HCT116 (cell line): ENCODE measurements at regions not wholly inside any gene's neighbourhood (a gene's known extent, or its start where the extent isn't known, plus 50 kb on each side); places are given as distances from the start of the nearest gene placed in this dataset.

ENCODE experiments used
- ATAC-seq: fragments of 200-7000 bp; cut with Tn5 transposase; 2 replicates; pipeline ENCODE4 v1.9.1; 2020; ENCODE audit warnings: mild to moderate bottlenecking, moderate library complexity
- BruUV-seq: library from RNA; stranded (reverse); fragments of 400-500 nt; replicated peaks from 2 replicates; lab custom pipeline; 2021; lab: Mats Ljungman, UMichigan
- CTCF ChIA-PET: fragments of 300-600 bp; sonication (Branson Sonifier 250); formaldehyde crosslinking; loops from one replicate; lab custom pipeline; 2021; ENCODE audit warnings: antibody characterized with exemption; lab: Charles Lee
- POLR2A ChIA-PET: fragments of 300-600, 350-600 bp; sonication (Branson Sonifier 250); formaldehyde crosslinking; loops from one replicate; lab custom pipeline; 2021; ENCODE audit warnings: antibody characterized with exemption; lab: Charles Lee
- RAD21 ChIA-PET, 2 experiments: fragments of 300-600 bp; sonication (Branson Sonifier 250); formaldehyde crosslinking; loops; one replicate each; lab custom pipeline; 2023; ENCODE audit warnings: low total read pairs in 2 of 2; ENCODE audit not compliant: uncharacterized antibody in 2 of 2, unreplicated experiment in 2 of 2, low non-redundant PET in 1 of 2; lab: Charles Lee
- DNase-seq: peaks from one replicate; pipeline ENCODE4 v3.0.0-alpha.2; 2010; ENCODE audit warnings: low read depth, low spot score
- H2AFZ ChIP-seq: fragments of 200-600 bp; shearing (Covaris generic), sonication (generic); 2 replicates; pipeline ENCODE4 v1.6.1; 2017; ENCODE audit warnings: low read depth, mixed run types, mixed read lengths, antibody characterized with exemption, low read length; ENCODE audit not compliant: poor library complexity, severe bottlenecking
- H3K27ac ChIP-seq: 2 replicates; pipeline ENCODE4 v1.5.1; 2012; ENCODE audit warnings: low read depth, low read length
- H3K27me3 ChIP-seq: fragments of 200-600 bp; sonication (generic); 2 replicates; pipeline ENCODE4 v1.6.1; 2016; ENCODE audit warnings: mixed run types, low read length, mixed read lengths; ENCODE audit not compliant: insufficient read depth
- H3K36me3 ChIP-seq, 2 experiments: fragments of 200-500 bp in 1 of 2; fragments of 200-600 bp in 1 of 2; sonication (Bioruptor generic) in 1 of 2; sonication (generic) in 1 of 2; 2 replicates each; pipeline versions ENCODE4 v1.5.1 to v1.6.1; 2014 to 2016; ENCODE audit warnings: low read length in 2 of 2, inconsistent platforms in 1 of 2, mixed read lengths in 1 of 2, mixed run types in 1 of 2; ENCODE audit not compliant: insufficient read depth in 2 of 2, control insufficient read depth in 1 of 2
- H3K4me1 ChIP-seq, 2 experiments: fragments of 200-600 bp in 1 of 2; sonication (generic) in 1 of 2; 2 replicates each; pipeline versions ENCODE4 v1.5.1 to v1.6.1; 2012 to 2017; ENCODE audit warnings: low read length in 2 of 2, inconsistent platforms in 1 of 2, mild to moderate bottlenecking in 1 of 2, mixed read lengths in 1 of 2, mixed run types in 1 of 2, moderate library complexity in 1 of 2; ENCODE audit not compliant: insufficient read depth in 2 of 2, control insufficient read depth in 1 of 2
- H3K4me2 ChIP-seq: fragments of 200-600 bp; sonication (generic); 2 replicates; pipeline ENCODE4 v1.6.1; 2017; ENCODE audit warnings: mixed run types, low read length, mixed read lengths
- H3K4me3 ChIP-seq, 2 experiments: fragments of 200-600 bp in 1 of 2; sonication (generic) in 1 of 2; replicated peaks in 1 of 2; 2 replicates each; pipeline ENCODE4 v1.5.1; 2011 to 2016; ENCODE audit warnings: low read length in 2 of 2, control low read depth in 1 of 2, low read depth in 1 of 2, mild to moderate bottlenecking in 1 of 2, mixed read lengths in 1 of 2, mixed run types in 1 of 2
- H3K79me2 ChIP-seq: fragments of 200-600 bp; sonication (generic); 2 replicates; pipeline ENCODE4 v1.6.1; 2017; ENCODE audit warnings: mild to moderate bottlenecking, mixed run types, low read length, moderate library complexity, mixed read lengths; ENCODE audit not compliant: insufficient read depth
- H3K9ac ChIP-seq: fragments of 200-600 bp; sonication (generic); 2 replicates; pipeline ENCODE4 v1.6.1; 2016; ENCODE audit warnings: low read length, mixed read lengths
- H3K9me2 ChIP-seq: fragments of 200-600 bp; sonication (generic), shearing (Covaris generic); 2 replicates; pipeline ENCODE4 v1.6.1; 2017; ENCODE audit warnings: mixed run types, mild to moderate bottlenecking, moderate library complexity; ENCODE audit not compliant: insufficient read depth
- H3K9me3 ChIP-seq, 2 experiments: fragments of 200-500 bp in 1 of 2; fragments of 200-600 bp in 1 of 2; sonication (Bioruptor generic) in 1 of 2; sonication (generic) in 1 of 2; 2 replicates each; pipeline ENCODE4 v1.6.1; 2014 to 2017; ENCODE audit warnings: low read length in 2 of 2, mixed read lengths in 2 of 2, inconsistent platforms in 1 of 2, low read depth in 1 of 2, mild to moderate bottlenecking in 1 of 2, mixed run types in 1 of 2, moderate library complexity in 1 of 2; ENCODE audit not compliant: control insufficient read depth in 1 of 2, insufficient read depth in 1 of 2
- H4K20me1 ChIP-seq: fragments of 200-600 bp; sonication (generic), shearing (Covaris generic); 2 replicates; pipeline ENCODE4 v1.6.1; 2017; ENCODE audit warnings: mixed run types, mild to moderate bottlenecking, moderate library complexity; ENCODE audit not compliant: insufficient read depth
- CBX3 ChIP-seq: IDR thresholded peaks from 2 replicates; pipeline ENCODE4 v1.6.1; 2012; ENCODE audit warnings: low read depth
- CEBPB ChIP-seq: IDR thresholded peaks from 2 replicates; pipeline ENCODE4 v1.6.1; 2012; ENCODE audit warnings: low read depth
- EGR1 ChIP-seq: IDR thresholded peaks from 2 replicates; pipeline ENCODE4 v1.6.1; 2012; ENCODE audit warnings: low read depth
- ELF1 ChIP-seq: IDR thresholded peaks from 2 replicates; pipeline ENCODE4 v1.6.1; 2012; ENCODE audit warnings: low read depth, borderline replicate concordance
- JUND ChIP-seq: IDR thresholded peaks from 2 replicates; pipeline ENCODE4 v1.6.1; 2012
- POLR2A ChIP-seq: IDR thresholded peaks from 2 replicates; pipeline ENCODE4 v1.7.0; 2011; ENCODE audit warnings: borderline replicate concordance; ENCODE audit not compliant: insufficient read depth, insufficient read length; ENCODE audit errors: extremely low read depth
- SIN3A ChIP-seq: IDR thresholded peaks from 2 replicates; pipeline ENCODE4 v1.6.1; 2012; ENCODE audit warnings: low read depth
- SP1 ChIP-seq: IDR thresholded peaks from 2 replicates; pipeline ENCODE4 v1.6.1; 2012; ENCODE audit warnings: low read depth
- TCF7L2 ChIP-seq: IDR thresholded peaks from 2 replicates; pipeline ENCODE4 v1.7.0; 2011; ENCODE audit warnings: borderline replicate concordance, inconsistent platforms; ENCODE audit not compliant: insufficient read depth, insufficient read length; ENCODE audit errors: extremely low read depth
- ZFX ChIP-seq: fragments of 450-650 bp; IDR thresholded peaks from 2 replicates; pipeline ENCODE4 v1.6.1; 2017
- intact Hi-C: fragments of 100-400 bp; cut with micrococcal nuclease; formaldehyde crosslinking; loops from 2 replicates; pipeline ENCODE4 v1.10.0; 2022
- TF ChIP-seq, protein P1 (sequence below): IDR thresholded peaks from 2 replicates; pipeline ENCODE4 v1.6.1; 2012
- TF ChIP-seq, protein P2 (sequence below): IDR thresholded peaks from 2 replicates; pipeline ENCODE4 v1.6.1; 2012
- TF ChIP-seq, protein P3 (sequence below), 3 experiments: fragments of 200-600 bp in 1 of 3; sonication (generic) in 1 of 3; IDR thresholded peaks in 2 of 3; conservative IDR thresholded peaks in 1 of 3; 2 replicates each; pipeline ENCODE4 v1.5.1; 2012 to 2017; ENCODE audit warnings: low read depth in 2 of 3, low read length in 2 of 3, antibody characterized with exemption in 1 of 3, borderline replicate concordance in 1 of 3, control low read depth in 1 of 3, mild to moderate bottlenecking in 1 of 3, mixed read lengths in 1 of 3, mixed run types in 1 of 3, moderate library complexity in 1 of 3; ENCODE audit not compliant: insufficient read depth in 1 of 3

DNA sequence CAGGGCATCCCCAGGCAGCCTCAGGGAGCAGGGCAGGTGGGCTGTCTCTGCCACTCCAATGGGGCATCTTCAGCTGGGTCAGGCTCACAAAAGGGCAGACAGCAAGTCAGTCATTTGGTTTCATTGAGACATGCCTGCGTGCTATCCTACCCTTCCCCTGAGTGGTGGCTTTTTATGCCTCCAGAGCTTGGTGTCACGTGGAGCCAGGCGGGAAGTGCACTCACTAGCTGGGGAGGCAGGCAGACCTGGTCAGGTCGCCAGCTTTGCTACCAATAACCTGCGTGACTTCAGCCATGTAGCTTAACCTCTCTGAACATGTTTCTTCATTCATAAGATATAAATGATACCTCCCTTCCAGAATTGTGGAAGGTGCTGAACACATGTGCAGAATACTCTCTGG, 415.0 kb downstream of the SOX9 start:
- Histone ChIP-seq H3K9ac (no peak overlapping the region), H3K4me1 (peaks cover 7 to 16% of the 10 kb centered on the region in 2 experiments), H3K9me2 (no peaks in the 10 kb centered on the region), H2AFZ (no peak overlapping the region), H3K27me3 (no peaks in the 10 kb centered on the region), H3K4me3 (no peak overlapping the region), H3K27ac (no peak overlapping the region), H3K4me2 (no peak overlapping the region), H3K9me3 (peaks cover 0 to 8% of the 10 kb centered on the region in 2 experiments; a peak in 1 of 4 replicates), H3K79me2 (peaks cover 83% of the 10 kb centered on the region), H3K36me3 (0 out of 4 replicates have a peak, but pooled peaks cover 0 to 5% of the 10 kb centered on the region in 2 experiments), H4K20me1 (no peaks in the 10 kb centered on the region)
- BruUV-seq: no TSS peak
- ChIA-PET RAD21 (no interaction called here), POLR2A (interaction anchor here (1.2 kb wide), 1 partner anchor 415 kb away, joined by 3 read pairs; the partner anchor contains the start of gene SOX9), CTCF (interaction anchor here (0.6 kb wide), 1 partner anchor 415 kb away, joined by 4 read pairs; the partner anchor contains the start of gene SOX9)
- intact Hi-C loops: loop anchor here (5.0 kb wide), 1 partner anchor 773 kb away; no protein-coding TSS in a partner anchor
- ATAC-seq (no peak), DNase-seq (no peak)
- TF ChIP-seq POLR2A: no peak
- TF ChIP-seq, protein P1, sequence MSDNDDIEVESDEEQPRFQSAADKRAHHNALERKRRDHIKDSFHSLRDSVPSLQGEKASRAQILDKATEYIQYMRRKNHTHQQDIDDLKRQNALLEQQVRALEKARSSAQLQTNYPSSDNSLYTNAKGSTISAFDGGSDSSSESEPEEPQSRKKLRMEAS: no peak
- no peak for TF ChIP-seq ELF1
- TF ChIP-seq SIN3A: no peak
- no peak for TF ChIP-seq JUND
- TF ChIP-seq TCF7L2: no peak
- no peak for TF ChIP-seq CEBPB

DNA sequence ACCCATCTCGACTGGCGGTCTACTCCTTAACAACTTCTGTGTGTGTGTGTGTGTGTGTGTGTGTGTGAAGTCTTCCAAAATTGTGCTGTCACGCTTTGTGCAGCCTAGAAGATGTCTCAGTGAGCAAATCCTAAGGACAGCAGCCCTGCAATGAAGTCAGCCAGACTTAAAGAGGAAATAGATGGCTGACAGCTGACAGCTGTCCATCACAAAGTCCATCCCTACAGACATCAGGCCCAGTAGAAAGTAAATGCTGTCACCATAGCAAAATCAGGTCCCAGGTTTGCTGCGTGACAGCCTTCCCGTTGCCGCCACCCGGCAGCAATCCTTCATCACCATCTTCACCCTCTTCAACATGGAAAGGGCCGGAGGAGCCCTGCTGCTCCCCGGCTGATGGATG, 416.0 kb downstream of the SOX9 start:
- no peak overlapping the region for H3K27ac ChIP-seq
- intact Hi-C loops: loop anchor here (5.0 kb wide), 1 partner anchor 774 kb away; no protein-coding TSS in a partner anchor
- CTCF ChIA-PET: no interaction called here
- no peak overlapping the region for H2AFZ ChIP-seq
- POLR2A ChIA-PET: no interaction called here
- H3K36me3 ChIP-seq: 0 out of 4 replicates have a peak, but pooled peaks cover 0 to 5% of the 10 kb centered on the region in 2 experiments
- H3K4me1 ChIP-seq: peaks cover 7 to 18% of the 10 kb centered on the region in 2 experiments
- H3K9me3 ChIP-seq: peaks cover 0 to 12% of the 10 kb centered on the region in 2 experiments; a peak in 1 of 4 replicates
- ATAC-seq: no peak
- H3K27me3 ChIP-seq: no peaks in the 10 kb centered on the region
- no peak overlapping the region for H3K4me3 ChIP-seq
- no TSS peak for BruUV-seq
- RAD21 ChIA-PET: no interaction called here
- no peaks in the 10 kb centered on the region for H4K20me1 ChIP-seq
- peaks cover 77% of the 10 kb centered on the region for H3K79me2 ChIP-seq
- no peak for DNase-seq
- no peak overlapping the region for H3K4me2 ChIP-seq
- TF ChIP-seq ELF1 (no peak), ZFX (no peak), JUND (no peak), EGR1 (no peak), CEBPB (no peak), TCF7L2 (no peak), SP1 (no peak), CBX3 (no peak)
- TF ChIP-seq, protein P2, sequence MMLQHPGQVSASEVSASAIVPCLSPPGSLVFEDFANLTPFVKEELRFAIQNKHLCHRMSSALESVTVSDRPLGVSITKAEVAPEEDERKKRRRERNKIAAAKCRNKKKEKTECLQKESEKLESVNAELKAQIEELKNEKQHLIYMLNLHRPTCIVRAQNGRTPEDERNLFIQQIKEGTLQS: no peak
- TF ChIP-seq, protein P1: no peak
- TF ChIP-seq, protein P3, sequence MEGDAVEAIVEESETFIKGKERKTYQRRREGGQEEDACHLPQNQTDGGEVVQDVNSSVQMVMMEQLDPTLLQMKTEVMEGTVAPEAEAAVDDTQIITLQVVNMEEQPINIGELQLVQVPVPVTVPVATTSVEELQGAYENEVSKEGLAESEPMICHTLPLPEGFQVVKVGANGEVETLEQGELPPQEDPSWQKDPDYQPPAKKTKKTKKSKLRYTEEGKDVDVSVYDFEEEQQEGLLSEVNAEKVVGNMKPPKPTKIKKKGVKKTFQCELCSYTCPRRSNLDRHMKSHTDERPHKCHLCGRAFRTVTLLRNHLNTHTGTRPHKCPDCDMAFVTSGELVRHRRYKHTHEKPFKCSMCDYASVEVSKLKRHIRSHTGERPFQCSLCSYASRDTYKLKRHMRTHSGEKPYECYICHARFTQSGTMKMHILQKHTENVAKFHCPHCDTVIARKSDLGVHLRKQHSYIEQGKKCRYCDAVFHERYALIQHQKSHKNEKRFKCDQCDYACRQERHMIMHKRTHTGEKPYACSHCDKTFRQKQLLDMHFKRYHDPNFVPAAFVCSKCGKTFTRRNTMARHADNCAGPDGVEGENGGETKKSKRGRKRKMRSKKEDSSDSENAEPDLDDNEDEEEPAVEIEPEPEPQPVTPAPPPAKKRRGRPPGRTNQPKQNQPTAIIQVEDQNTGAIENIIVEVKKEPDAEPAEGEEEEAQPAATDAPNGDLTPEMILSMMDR (IDR thresholded peaks at IDR 0.05 in 2 of 3, conservative IDR thresholded peaks at IDR 0.05 in 1 of 3; ENCODE audit: borderline replicate concordance in 1 of 3, insufficient read depth in 1 of 3, low read depth in 2 of 3, low read length in 2 of 3): no peak
- H3K9me2 ChIP-seq: no peaks in the 10 kb centered on the region
- H3K9ac ChIP-seq: no peak overlapping the region
